ENCODE measurements at regions not wholly inside any gene's neighbourhood (a gene's known extent, or its start where the extent isn't known, plus 50 kb on each side); places are given as distances from the start of the nearest gene placed in this dataset.

GRCh38 chr21:35325953-35326352 lies 276.9 kb upstream of the RUNX1 start:
- no peak overlapping the region for H3K18ac ChIP-seq (ENCODE audit: insufficient read length, low read depth, low read length)
- no peak overlapping the region for H4K5ac ChIP-seq (ENCODE audit: insufficient read length, low read depth, low read length)
- no peaks in the 10 kb centered on the region for H3K23me2 ChIP-seq (ENCODE audit: insufficient read length, low read depth, low read length, poor library complexity, severe bottlenecking)
- H2AK5ac ChIP-seq (ENCODE audit: insufficient read length, low read length): no peak overlapping the region
- no peaks in the 10 kb centered on the region for H3K9me3 ChIP-seq (ENCODE audit: control insufficient read depth, low read depth, low read length)
- H3K4me1 ChIP-seq (ENCODE audit: insufficient read depth, low read length): no peaks in the 10 kb centered on the region
- H3K27ac Mint-ChIP-seq: 0 out of 7 replicates have a peak overlapping the region, but pooled peaks of 1 of the 3 experiments have one; percentile 18
- H4K91ac ChIP-seq (ENCODE audit: insufficient read length, low read depth, low read length): no peak overlapping the region
- no peak overlapping the region for H2BK15ac ChIP-seq (ENCODE audit: low read depth, low read length)
- no peak overlapping the region for H3K56ac ChIP-seq (ENCODE audit: insufficient read length, low read depth, low read length)
- H3K9ac ChIP-seq (ENCODE audit: extremely low read depth, insufficient read length, low read length): no peak overlapping the region
- no peaks in the 10 kb centered on the region; a peak in 1 of 5 replicates for H3K9me3 Mint-ChIP-seq
- no peak overlapping the region for H3K23ac ChIP-seq (ENCODE audit: insufficient read length, low read depth, low read length)
- H4K20me1 ChIP-seq (ENCODE audit: control insufficient read depth, insufficient read depth, insufficient read length): no peaks in the 10 kb centered on the region
- no peak overlapping the region for H3K4me3 Mint-ChIP-seq
- no peak overlapping the region for H3K27ac ChIP-seq (ENCODE audit: insufficient read length, low read depth, low read length)
- H3K79me1 ChIP-seq (ENCODE audit: insufficient read depth, low read depth, low read length, poor library complexity, severe bottlenecking): no peaks in the 10 kb centered on the region
- no peaks in the 10 kb centered on the region; a peak in 1 of 7 replicates for H3K36me3 Mint-ChIP-seq (ENCODE audit: insufficient read depth in 1 of 3, low read depth in 3 of 3)
- no peaks in the 10 kb centered on the region; the same call in 1 of the 2 replicates for H3K27me3 Mint-ChIP-seq (ENCODE audit: low read depth)
- H2BK5ac ChIP-seq (ENCODE audit: insufficient read length, low read length): no peak overlapping the region
- no CpG with 5 or more reads among the region's 2 CpGs for WGBS (ENCODE audit: extremely low coverage, insufficient read length, low lambda C conversion rate)
- no peak overlapping the region for H3K4ac ChIP-seq (ENCODE audit: low read depth, low read length)
- no peak for DNase-seq
- no peak overlapping the region for H3K4me2 ChIP-seq (ENCODE audit: insufficient read depth, insufficient read length, low read length)
- H2BK20ac ChIP-seq (ENCODE audit: low read depth, low read length, poor library complexity, severe bottlenecking): no peak overlapping the region
- TF ChIP-seq CTCF (conservative IDR thresholded peaks at IDR 0.05): no peak
- no peak overlapping the region for H2BK120ac ChIP-seq (ENCODE audit: low read depth, low read length, poor library complexity, severe bottlenecking)
- H4K8ac ChIP-seq (replicated peaks; ENCODE audit: insufficient read length, low read depth, low read length): no peak overlapping the region
- H3K27me3 ChIP-seq (ENCODE audit: insufficient read depth, low read length): no peaks in the 10 kb centered on the region
- H2AFZ ChIP-seq (ENCODE audit: low read length): no peak overlapping the region
- H3K4me1 Mint-ChIP-seq: 0 out of 4 replicates have a peak, but pooled peaks cover 0 to under 1% of the 10 kb centered on the region in 2 experiments
- H3T11ph ChIP-seq (ENCODE audit: low read length): no peak overlapping the region
- no peaks in the 10 kb centered on the region for H3K79me2 ChIP-seq (ENCODE audit: insufficient read depth, low read length)
- H2BK12ac ChIP-seq (ENCODE audit: insufficient read length, low read depth, low read length): no peak overlapping the region
- H3K14ac ChIP-seq (ENCODE audit: insufficient read depth, low read length): no peak overlapping the region

Measured in H9 (cell line).